ENCODE measurements at regions not wholly inside any gene's neighbourhood (a gene's known extent, or its start where the extent isn't known, plus 50 kb on each side); places are given as distances from the start of the nearest gene placed in this dataset.

DNA sequence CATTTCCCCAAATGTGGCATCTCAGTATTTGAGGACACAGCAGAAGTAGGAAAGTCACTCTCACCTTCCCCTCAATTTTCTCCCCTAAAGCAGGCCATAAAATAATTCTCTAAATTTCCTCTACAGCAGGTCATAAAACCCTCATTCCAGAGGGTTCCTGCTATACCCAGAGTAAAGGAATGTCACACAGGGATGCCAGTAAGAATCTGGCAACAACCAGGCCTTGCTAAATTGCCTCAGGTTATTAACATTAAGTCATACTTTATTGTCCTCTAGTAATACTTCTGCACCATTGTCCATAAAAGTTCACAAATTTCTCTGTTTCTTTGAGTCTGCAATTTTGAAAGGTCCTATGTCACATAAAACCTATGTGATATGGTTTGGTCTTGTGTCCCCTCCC is 685.7 kb upstream of the SLIT2 start (continued):
- TF ChIP-seq ZNF384 (IDR thresholded peaks at IDR 0.05; ENCODE audit: borderline replicate concordance, low read depth, low read length) (no peak), SP1 (IDR thresholded peaks at IDR 0.05; ENCODE audit: low read depth, low read length) (no peak), POLR2AphosphoS2 (IDR thresholded peaks at IDR 0.05; ENCODE audit: low read depth, low read length) (no peak), CREB1 (IDR thresholded peaks at IDR 0.05; ENCODE audit: low read depth) (no peak), ATF7 (IDR thresholded peaks at IDR 0.05; ENCODE audit: low read depth) (no peak)
- TF ChIP-seq, protein P1, sequence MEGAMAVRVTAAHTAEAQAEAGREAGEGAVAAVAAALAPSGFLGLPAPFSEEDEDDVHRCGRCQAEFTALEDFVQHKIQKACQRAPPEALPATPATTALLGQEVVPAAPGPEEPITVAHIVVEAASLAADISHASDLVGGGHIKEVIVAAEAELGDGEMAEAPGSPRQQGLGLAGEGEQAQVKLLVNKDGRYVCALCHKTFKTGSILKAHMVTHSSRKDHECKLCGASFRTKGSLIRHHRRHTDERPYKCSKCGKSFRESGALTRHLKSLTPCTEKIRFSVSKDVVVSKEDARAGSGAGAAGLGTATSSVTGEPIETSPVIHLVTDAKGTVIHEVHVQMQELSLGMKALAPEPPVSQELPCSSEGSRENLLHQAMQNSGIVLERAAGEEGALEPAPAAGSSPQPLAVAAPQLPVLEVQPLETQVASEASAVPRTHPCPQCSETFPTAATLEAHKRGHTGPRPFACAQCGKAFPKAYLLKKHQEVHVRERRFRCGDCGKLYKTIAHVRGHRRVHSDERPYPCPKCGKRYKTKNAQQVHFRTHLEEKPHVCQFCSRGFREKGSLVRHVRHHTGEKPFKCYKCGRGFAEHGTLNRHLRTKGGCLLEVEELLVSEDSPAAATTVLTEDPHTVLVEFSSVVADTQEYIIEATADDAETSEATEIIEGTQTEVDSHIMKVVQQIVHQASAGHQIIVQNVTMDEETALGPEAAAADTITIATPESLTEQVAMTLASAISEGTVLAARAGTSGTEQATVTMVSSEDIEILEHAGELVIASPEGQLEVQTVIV (IDR thresholded peaks at IDR 0.05; ENCODE audit: borderline replicate concordance, partially characterized antibody) = no peak

DNA sequence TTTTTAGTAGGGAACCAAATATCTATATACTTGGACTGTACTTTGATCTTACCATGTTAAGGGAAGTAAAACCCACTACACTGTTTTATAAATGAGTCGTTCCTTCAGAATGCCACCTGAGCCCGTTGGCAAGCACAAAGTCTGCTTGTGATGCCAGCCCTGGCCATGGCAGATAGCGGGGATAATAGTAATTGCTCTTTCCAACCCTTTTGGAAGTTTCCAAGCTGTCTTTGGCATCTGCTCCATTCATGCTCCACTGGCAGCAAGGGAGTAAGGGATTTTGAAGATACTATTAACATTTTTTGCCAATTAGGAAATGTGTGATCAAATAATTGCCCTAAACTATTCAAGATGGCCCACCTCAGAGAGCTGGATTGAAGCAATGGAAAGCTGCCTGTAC is 689.2 kb upstream of the SLIT2 start:
- ChIA-PET POLR2A (no interaction called here), SMC1A (ENCODE audit: uncharacterized antibody, unreplicated experiment) (no interaction called here), CTCF (no interaction called here), RAD21 (ENCODE audit: unreplicated experiment) (no interaction called here)
- Histone ChIP-seq H3K27ac (ENCODE audit: control insufficient read depth, insufficient read depth) (no peak overlapping the region), H4K20me1 (ENCODE audit: control insufficient read depth, insufficient read depth) (no peaks in the 10 kb centered on the region), H3K4me3 (no peak overlapping the region), H2AFZ (ENCODE audit: control insufficient read depth, low read depth, low read length) (no peak overlapping the region), H3K36me3 (ENCODE audit: control insufficient read depth in 2 of 2, insufficient read depth in 2 of 2, low read length in 1 of 2) (no peaks in the 10 kb centered on the region), H3K4me2 (ENCODE audit: control insufficient read depth, insufficient read depth) (no peak overlapping the region), H3K79me2 (ENCODE audit: control insufficient read depth, insufficient read depth, low read length) (no peaks in the 10 kb centered on the region), H3K9me3 (replicated peaks; ENCODE audit: control insufficient read depth, insufficient read depth, low read length) (no peaks in the 10 kb centered on the region), H3K4me1 (ENCODE audit: control insufficient read depth, insufficient read depth, low read length) (no peaks in the 10 kb centered on the region), H3K27me3 (replicated peaks in 1 of 2; ENCODE audit: control insufficient read depth in 2 of 2, insufficient read depth in 2 of 2, low read length in 1 of 2) (no peaks in the 10 kb centered on the region), H3K9ac (ENCODE audit: control insufficient read depth, insufficient read depth, low read length) (no peak overlapping the region)
- DNase-seq (ENCODE audit: low read depth, low spot score) (no peak), FAIRE-seq (no peak), ATAC-seq (no peak)
- intact Hi-C loops (cut with micrococcal nuclease; ENCODE audit: unreplicated experiment) = no loop called here
- TF ChIP-seq SMAD5 (IDR thresholded peaks at IDR 0.05; ENCODE audit: low read depth) = no peak
- TF ChIP-seq NFIC (IDR thresholded peaks at IDR 0.05; ENCODE audit: low read depth, low read length) = no peak
- TF ChIP-seq JUNB (IDR thresholded peaks at IDR 0.05) = no peak
- WGBS (ENCODE audit: insufficient coverage, insufficient replicate concordance, low lambda C conversion rate, missing lambda C conversion rate) = 13% methylated on average over 3 of the region's 3 CpGs
- no TSS peak for BruUV-seq (replicated peaks)
- in situ Hi-C loops (cut with MboI) = no loop called here

Measured in GM12878 (cell line).